ENCODE measurements at regions not wholly inside any gene's neighbourhood (a gene's known extent, or its start where the extent isn't known, plus 50 kb on each side); places are given as distances from the start of the nearest gene placed in this dataset.

GRCh38 chr9:22969350-22969979 lies 522.8 kb downstream of the DMRTA1 start:
- TF ChIP-seq EZH2 (IDR thresholded peaks at IDR 0.05) (no peak), FOXP2 (optimal IDR thresholded peaks at IDR 0.05; ENCODE audit: control extremely low read depth, extremely low read length, insufficient read depth) (no peak), POLR2AphosphoS5 (IDR thresholded peaks at IDR 0.05; ENCODE audit: borderline replicate concordance, low read depth, low read length) (no peak)
